GM12875 (cell line): ENCODE measurements at regions not wholly inside any gene's neighbourhood (a gene's known extent, or its start where the extent isn't known, plus 50 kb on each side); places are given as distances from the start of the nearest gene placed in this dataset.

Experiments
- H3K4me3 ChIP-seq: one replicate; pipeline ENCODE4 v1.5.1; 2011; ENCODE audit warnings: low read depth, low read length, control low read depth
- CTCF ChIP-seq: IDR thresholded peaks from 2 replicates; pipeline ENCODE4 v1.5.1; 2011; ENCODE audit warnings: low read depth, mild to moderate bottlenecking, control low read depth, inconsistent platforms, low read length, moderate library complexity, borderline replicate concordance; ENCODE audit not compliant: insufficient read depth

- TF ChIP-seq CTCF = no peak
- no peak overlapping the region for H3K4me3 ChIP-seq
These were observed 217.4 kb upstream of the GIMD1 start for GRCh38 chr4:106585915-106586349.

- H3K4me3 ChIP-seq = no peak overlapping the region
- no peak for TF ChIP-seq CTCF
These were observed 215.9 kb upstream of the GIMD1 start for GRCh38 chr4:106584337-106584989.

GRCh38 chr4:106583567-106583966, 215.0 kb upstream of the GIMD1 start:
- TF ChIP-seq CTCF = no peak
- no peak overlapping the region for H3K4me3 ChIP-seq

GRCh38 chr4:106583108-106583507, 214.5 kb upstream of the GIMD1 start:
- no peak overlapping the region for H3K4me3 ChIP-seq
- TF ChIP-seq CTCF = no peak

- no peak overlapping the region for H3K4me3 ChIP-seq
- TF ChIP-seq CTCF = no peak
These were observed 213.5 kb upstream of the GIMD1 start for GRCh38 chr4:106582103-106582502.

GRCh38 chr4:106579236-106579635, 210.7 kb upstream of the GIMD1 start:
- TF ChIP-seq CTCF = no peak
- no peak overlapping the region for H3K4me3 ChIP-seq
